Uterus (tissue), 3 donors: ENCODE measurements at regions not wholly inside any gene's neighbourhood (a gene's known extent, or its start where the extent isn't known, plus 50 kb on each side); places are given as distances from the start of the nearest gene placed in this dataset.

Source experiments
- DNase-seq, 2 donors: peaks; one replicate each; pipeline ENCODE4 v3.0.0-alpha.2; 2019 to 2020
- H3K27ac ChIP-seq, 2 donors: fragments of 200-600 bp; sonication (generic); 1 replicate in 1 of 2; 2 replicates in 1 of 2; pipeline ENCODE4 v1.5.1; 2016 to 2018
- H3K27me3 ChIP-seq, 2 donors: fragments of 200-600 bp; sonication (generic); one replicate each; pipeline ENCODE4 v1.5.1; 2018 to 2019; ENCODE audit warnings: control low read depth in 1 of 2
- H3K36me3 ChIP-seq, 2 donors: fragments of 200-600 bp; sonication (generic); one replicate each; pipeline ENCODE4 v1.5.1; 2019; ENCODE audit warnings: control low read depth in 1 of 2
- H3K4me1 ChIP-seq, 2 donors: fragments of 200-600 bp; sonication (generic); one replicate each; pipeline ENCODE4 v1.5.1; 2018 to 2019; ENCODE audit warnings: control low read depth in 1 of 2
- H3K4me3 ChIP-seq, 2 donors: fragments of 200-600 bp; sonication (generic); 1 replicate in 1 of 2; 2 replicates in 1 of 2; pipeline ENCODE4 v1.5.1; 2018 to 2019; ENCODE audit warnings: mild to moderate bottlenecking in 1 of 2
- H3K9me3 ChIP-seq, 2 donors: fragments of 200-600 bp; sonication (generic); one replicate each; pipeline ENCODE4 v1.5.1; 2019; ENCODE audit warnings: control low read depth in 1 of 2
- POLR2A ChIP-seq, 2 donors: fragments of 450-650 bp; IDR thresholded peaks; one replicate each; pipeline ENCODE4 v1.6.1; 2016; ENCODE audit warnings: antibody characterized with exemption in 2 of 2, mild to moderate bottlenecking in 1 of 2, moderate library complexity in 1 of 2
- intact Hi-C: fragments of 100-400 bp; cut with DNase I; formaldehyde crosslinking; loops from one replicate; pipeline ENCODE4 v1.15.1; 2023; ENCODE audit warnings: low total_unique reads
- TF ChIP-seq, protein P1 (sequence below), 4 experiments: fragments of 200-600 bp in 2 of 4; fragments of 450-650 bp in 2 of 4; sonication (generic) in 2 of 4; IDR thresholded peaks; one replicate each; pipeline ENCODE4 v1.5.1; 2016 to 2019; ENCODE audit warnings: antibody characterized with exemption in 4 of 4, mild to moderate bottlenecking in 2 of 4, moderate library complexity in 1 of 4
- donor health status: DM: yes; HTN: yes; CAD: no.

DNA sequence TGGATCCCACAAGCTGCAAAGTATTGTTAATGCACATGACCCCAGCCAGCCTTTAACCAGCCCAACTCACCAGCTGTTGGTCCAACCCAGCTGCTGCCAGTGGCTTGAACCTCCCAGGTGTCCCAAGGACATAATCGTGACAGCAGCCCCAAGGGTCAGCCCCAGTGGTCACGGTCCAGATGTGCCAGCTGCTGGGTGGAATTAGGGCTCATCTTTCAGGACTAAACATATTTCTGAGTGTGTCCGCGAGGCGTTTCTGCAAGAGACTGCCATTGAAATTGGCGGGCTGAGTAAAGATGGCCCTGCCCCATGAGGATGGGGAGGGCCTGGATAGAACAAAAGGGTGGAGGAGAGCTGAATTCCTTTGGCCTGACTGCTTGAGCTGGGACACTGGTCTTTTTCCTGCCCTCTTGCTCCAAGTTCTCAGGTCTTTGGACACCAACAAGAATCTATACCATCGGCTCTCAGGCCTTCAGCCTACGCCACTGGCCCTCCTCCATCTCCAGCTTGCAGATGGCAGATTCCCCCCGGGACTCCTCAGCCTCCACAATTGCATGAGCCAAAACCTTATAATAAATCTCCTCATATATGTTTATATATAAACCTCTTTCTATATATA lies 240.2 kb downstream of the MN1 start:
- Histone ChIP-seq H3K36me3 (no peaks in the 10 kb centered on the region), H3K4me3 (no peak overlapping the region), H3K27ac (no peak overlapping the region), H3K27me3 (no peaks in the 10 kb centered on the region), H3K9me3 (no peaks in the 10 kb centered on the region), H3K4me1 (no peaks in the 10 kb centered on the region)
- TF ChIP-seq POLR2A (IDR thresholded peaks at IDR 0.05) = no peak
- TF ChIP-seq, protein P1, sequence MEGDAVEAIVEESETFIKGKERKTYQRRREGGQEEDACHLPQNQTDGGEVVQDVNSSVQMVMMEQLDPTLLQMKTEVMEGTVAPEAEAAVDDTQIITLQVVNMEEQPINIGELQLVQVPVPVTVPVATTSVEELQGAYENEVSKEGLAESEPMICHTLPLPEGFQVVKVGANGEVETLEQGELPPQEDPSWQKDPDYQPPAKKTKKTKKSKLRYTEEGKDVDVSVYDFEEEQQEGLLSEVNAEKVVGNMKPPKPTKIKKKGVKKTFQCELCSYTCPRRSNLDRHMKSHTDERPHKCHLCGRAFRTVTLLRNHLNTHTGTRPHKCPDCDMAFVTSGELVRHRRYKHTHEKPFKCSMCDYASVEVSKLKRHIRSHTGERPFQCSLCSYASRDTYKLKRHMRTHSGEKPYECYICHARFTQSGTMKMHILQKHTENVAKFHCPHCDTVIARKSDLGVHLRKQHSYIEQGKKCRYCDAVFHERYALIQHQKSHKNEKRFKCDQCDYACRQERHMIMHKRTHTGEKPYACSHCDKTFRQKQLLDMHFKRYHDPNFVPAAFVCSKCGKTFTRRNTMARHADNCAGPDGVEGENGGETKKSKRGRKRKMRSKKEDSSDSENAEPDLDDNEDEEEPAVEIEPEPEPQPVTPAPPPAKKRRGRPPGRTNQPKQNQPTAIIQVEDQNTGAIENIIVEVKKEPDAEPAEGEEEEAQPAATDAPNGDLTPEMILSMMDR (IDR thresholded peaks at IDR 0.05) = no peak
- intact Hi-C loops = no loop called here
- no peak for DNase-seq

DNA sequence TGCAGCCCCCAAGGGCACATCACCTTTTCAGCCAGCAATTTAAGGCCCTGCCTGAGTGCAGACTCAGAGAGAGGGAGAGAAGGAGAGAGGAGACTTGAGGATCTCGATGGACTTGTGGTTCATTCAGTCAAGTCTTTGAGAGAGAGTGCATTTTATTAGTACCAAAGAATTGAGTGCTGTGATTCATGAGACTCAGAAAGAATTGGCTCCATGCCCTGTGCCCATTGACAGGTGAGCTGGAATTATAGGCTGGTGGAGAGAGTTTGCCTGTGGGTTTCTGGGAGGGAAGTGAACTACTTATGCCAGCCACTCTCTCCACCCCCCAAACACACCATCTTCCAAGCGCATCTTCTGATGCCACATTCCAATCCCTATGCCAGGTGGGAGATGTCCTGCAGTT lies 236.8 kb downstream of the MN1 start:
- no peak overlapping the region for H3K4me3 ChIP-seq
- intact Hi-C loops = no loop called here
- no peaks in the 10 kb centered on the region for H3K9me3 ChIP-seq
- TF ChIP-seq POLR2A (IDR thresholded peaks at IDR 0.05) = no peak
- TF ChIP-seq, protein P1 (IDR thresholded peaks at IDR 0.05) = no peak
- no peak overlapping the region for H3K27ac ChIP-seq
- no peaks in the 10 kb centered on the region for H3K4me1 ChIP-seq
- no peak for DNase-seq
- H3K36me3 ChIP-seq = no peaks in the 10 kb centered on the region
- no peaks in the 10 kb centered on the region for H3K27me3 ChIP-seq

DNA sequence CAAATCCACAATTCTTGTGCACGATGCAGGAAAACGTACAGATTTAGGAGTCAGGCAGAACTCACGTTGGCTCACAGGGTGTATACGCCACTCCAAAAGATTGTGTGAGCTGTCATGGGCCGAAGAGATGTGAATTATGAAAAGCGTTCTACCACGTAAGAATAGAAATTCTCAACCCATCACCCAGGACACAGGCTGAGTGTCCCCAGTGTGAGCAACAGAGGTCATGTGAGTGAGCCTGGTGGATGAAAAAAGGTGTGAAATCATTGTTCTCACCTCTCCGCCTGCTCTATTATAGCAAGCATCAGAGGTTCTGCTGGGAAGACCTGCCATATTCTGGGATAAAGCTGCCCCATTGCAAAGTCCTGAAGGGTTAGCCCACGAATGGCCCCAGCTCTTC lies 235.0 kb downstream of the MN1 start:
- Histone ChIP-seq H3K27ac (no peak overlapping the region), H3K4me1 (no peaks in the 10 kb centered on the region), H3K27me3 (no peaks in the 10 kb centered on the region), H3K4me3 (no peak overlapping the region), H3K36me3 (no peaks in the 10 kb centered on the region), H3K9me3 (no peaks in the 10 kb centered on the region)
- intact Hi-C loops = no loop called here
- no peak for DNase-seq
- no peak for TF ChIP-seq POLR2A (IDR thresholded peaks at IDR 0.05)
- TF ChIP-seq, protein P1 (IDR thresholded peaks at IDR 0.05) = no peak

DNA sequence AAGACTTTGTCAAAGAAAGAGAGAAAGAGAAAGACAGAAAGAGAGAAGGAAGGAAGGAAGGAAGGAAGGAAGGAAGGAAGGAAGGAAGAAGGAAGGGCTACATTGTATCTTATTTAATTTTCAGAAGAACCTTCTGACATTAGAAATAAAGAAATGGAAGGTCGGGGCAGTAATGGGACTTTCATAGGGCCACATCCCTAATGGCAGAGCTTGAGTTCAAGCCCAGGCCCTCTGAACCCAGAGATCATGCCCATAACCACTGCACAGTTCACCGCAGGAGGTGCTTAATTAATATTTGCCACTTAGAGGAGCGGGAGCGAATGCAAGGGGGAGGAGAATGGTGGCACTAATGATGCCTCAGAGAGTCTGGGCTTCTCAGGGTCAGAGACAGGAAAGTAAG lies 233.3 kb downstream of the MN1 start:
- Histone ChIP-seq H3K27ac (no peak overlapping the region), H3K4me3 (no peak overlapping the region), H3K9me3 (no peaks in the 10 kb centered on the region), H3K36me3 (no peaks in the 10 kb centered on the region), H3K4me1 (no peaks in the 10 kb centered on the region), H3K27me3 (no peaks in the 10 kb centered on the region)
- DNase-seq = no peak
- intact Hi-C loops = no loop called here
- TF ChIP-seq POLR2A (IDR thresholded peaks at IDR 0.05) = no peak
- TF ChIP-seq, protein P1 (IDR thresholded peaks at IDR 0.05) = no peak

DNA sequence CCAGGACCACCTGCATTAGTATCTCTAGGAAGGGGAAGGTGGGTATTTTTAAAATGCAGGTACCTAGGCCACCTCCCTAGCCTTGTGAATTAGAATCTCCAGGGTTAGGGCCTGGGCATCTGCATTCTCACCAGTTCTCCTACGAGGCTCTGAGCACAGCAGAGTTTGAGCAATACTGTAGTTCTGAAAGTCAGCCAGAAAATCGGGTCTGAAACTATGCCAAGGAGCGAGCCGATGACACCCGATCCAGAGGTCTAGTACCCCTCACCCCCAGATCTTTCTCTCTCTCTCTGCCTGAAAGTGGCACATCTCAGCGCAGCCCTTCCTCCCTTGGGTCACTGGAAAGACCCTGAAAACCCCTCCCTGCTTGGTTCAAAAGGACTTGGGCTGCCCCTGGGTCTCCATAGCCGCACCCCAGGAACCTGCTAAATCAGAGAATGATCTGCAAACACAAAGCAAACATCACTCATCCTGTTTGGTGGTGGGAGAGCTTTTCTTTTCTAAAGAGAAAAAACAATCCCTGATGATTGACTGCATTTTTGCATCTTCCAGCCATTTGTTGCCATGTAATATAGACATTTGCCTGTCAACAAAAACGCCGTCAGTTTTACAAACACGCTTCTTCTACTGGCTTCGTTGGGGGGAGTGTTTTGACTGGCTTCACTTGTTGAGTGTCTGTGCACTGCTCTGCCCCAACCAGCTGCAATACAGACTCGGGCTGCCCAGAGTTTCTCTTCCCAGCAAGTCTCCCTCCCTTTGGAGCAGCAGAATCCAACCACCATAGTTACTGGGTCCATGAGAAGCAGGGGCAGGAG lies 229.9 kb downstream of the MN1 start:
- intact Hi-C loops = no loop called here
- no peaks in the 10 kb centered on the region for H3K9me3 ChIP-seq
- H3K27me3 ChIP-seq = no peaks in the 10 kb centered on the region
- no peak overlapping the region for H3K27ac ChIP-seq
- H3K36me3 ChIP-seq = no peaks in the 10 kb centered on the region
- DNase-seq = no peak
- H3K4me1 ChIP-seq = no peaks in the 10 kb centered on the region
- H3K4me3 ChIP-seq = no peak overlapping the region
- TF ChIP-seq, protein P1 (IDR thresholded peaks at IDR 0.05) = no peak
- TF ChIP-seq POLR2A (IDR thresholded peaks at IDR 0.05) = no peak
